ENCODE measurements at regions not wholly inside any gene's neighbourhood (a gene's known extent, or its start where the extent isn't known, plus 50 kb on each side); places are given as distances from the start of the nearest gene placed in this dataset.

DNA sequence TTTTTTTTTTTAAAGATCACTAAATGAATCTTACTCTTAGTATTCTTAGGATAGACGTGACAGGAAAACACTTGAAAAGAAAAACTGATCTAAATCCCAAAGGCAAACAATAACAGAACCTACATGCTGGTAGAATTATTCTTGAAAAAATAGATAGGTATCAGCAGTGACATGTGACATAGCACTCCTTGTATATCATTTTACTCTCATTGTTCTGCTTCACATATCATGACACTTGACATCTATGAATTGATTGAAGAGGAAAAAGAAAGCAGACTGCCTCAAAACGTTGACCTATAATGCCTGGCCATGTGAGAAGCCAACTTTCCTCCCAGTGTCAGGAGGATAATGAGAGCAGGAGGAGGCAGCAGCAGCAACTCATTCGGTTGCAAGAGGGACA lies 555.2 kb downstream of the GABRG1 start:
- Histone ChIP-seq H3K9me3 (no peaks in the 10 kb centered on the region), H3K27me3 (no peaks in the 10 kb centered on the region), H3K4me1 (no peaks in the 10 kb centered on the region), H3K4me3 (no peak overlapping the region), H3K27ac (no peak overlapping the region), H3K36me3 (no peaks in the 10 kb centered on the region)
- DNase-seq (no peak), ATAC-seq (no peak)
- intact Hi-C loops (cut with DNase I): no loop called here
- TF ChIP-seq CTCF (IDR thresholded peaks at IDR 0.05): no peak

DNA sequence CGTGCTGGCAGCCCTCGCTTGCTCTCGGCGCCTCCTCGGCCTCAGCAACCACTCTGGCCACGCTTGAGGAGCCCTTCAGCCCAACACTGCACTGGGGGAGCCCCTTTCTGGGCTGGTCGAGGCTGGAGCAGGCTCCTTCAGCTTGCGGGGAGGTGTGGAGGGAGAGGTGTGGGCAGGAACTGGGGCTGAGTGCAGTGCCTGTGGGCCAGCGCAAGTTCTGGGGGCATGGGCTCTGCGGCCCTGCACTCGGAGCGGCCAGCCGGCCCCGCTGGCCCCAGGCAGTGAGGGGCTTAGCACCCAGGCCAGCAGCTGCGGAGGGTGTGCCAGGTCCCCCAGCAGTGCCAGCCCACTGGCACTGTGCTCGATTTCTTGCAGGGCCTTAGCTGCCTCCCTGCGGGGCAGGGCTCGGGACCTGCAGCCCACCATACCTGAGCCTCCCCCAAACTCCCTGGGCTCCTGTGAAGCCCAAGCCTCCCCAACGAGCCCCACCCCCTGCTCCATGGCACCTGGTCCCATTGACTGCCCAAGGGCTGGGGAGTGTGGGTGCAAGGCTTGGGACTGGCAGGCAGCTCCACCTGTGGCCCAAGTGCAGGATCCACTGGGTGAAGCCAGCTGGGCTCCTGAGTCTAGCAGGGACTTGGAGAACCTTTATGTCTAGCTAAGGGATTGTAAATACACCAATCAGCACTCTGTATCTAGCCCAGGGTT lies 556.8 kb downstream of the GABRG1 start:
- DNase-seq: peak; percentile 40
- Histone ChIP-seq H3K27ac (no peak overlapping the region), H3K9me3 (no peaks in the 10 kb centered on the region), H3K36me3 (no peaks in the 10 kb centered on the region), H3K27me3 (no peaks in the 10 kb centered on the region), H3K4me3 (no peak overlapping the region), H3K4me1 (no peaks in the 10 kb centered on the region)
- intact Hi-C loops (cut with DNase I): no loop called here
- ATAC-seq: no peak
- no peak for TF ChIP-seq CTCF (IDR thresholded peaks at IDR 0.05)

DNA sequence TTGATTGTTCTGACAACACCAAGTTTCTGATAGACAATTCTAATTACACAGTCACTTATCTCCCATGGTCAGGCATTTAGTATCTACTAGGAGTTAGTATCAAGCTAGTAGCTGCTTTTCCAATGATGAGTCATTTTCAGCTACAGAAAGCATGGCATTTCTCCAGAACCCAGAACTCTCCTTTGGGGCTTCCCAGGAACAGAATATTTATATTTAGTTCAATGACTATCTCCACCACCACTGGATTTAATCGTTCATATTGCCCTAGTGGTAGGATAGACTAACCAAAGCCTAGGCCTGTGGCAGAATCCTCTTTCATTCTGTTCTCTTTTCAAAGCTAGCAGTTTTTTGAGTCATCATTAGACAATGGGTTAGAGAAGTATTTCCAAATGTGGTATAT lies 569.4 kb downstream of the GABRG1 start:
- intact Hi-C loops (cut with DNase I): no loop called here
- Histone ChIP-seq H3K36me3 (no peaks in the 10 kb centered on the region), H3K9me3 (no peaks in the 10 kb centered on the region), H3K4me1 (no peaks in the 10 kb centered on the region), H3K27me3 (no peaks in the 10 kb centered on the region), H3K27ac (no peak overlapping the region), H3K4me3 (no peak overlapping the region)
- no peak for TF ChIP-seq CTCF (IDR thresholded peaks at IDR 0.05)
- DNase-seq: no peak
- ATAC-seq: no peak

DNA sequence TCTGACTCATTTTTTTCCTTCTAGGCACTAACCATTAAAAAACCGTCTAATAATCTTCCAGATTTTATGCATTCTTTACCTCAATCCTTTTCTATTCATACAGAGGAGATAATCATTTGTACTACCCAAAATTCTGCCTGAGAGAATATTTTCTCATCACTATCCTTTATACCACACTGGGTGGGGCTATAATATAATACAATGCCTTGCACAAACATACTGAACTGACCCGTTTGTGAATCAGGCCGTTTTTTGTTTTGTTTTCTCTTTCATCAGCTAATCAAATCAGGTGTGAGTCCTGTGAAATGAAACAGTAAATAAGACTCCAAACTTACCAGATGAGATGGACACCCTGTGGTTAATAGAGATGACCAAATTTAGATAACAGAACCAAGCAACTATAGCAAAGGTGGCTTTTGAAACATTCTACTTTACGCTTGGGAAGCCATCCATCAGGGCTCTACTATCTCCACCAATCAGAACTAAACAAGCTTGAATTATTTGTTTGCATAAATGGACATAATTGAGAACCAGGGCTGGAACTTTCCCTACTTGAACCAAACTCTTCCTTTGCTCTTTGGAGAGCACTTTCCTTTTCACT lies 573.0 kb downstream of the GABRG1 start:
- Histone ChIP-seq H3K27me3 (no peaks in the 10 kb centered on the region), H3K27ac (no peak overlapping the region), H3K4me1 (no peaks in the 10 kb centered on the region), H3K9me3 (no peaks in the 10 kb centered on the region), H3K4me3 (no peak overlapping the region), H3K36me3 (no peaks in the 10 kb centered on the region)
- intact Hi-C loops (cut with DNase I): no loop called here
- TF ChIP-seq CTCF (IDR thresholded peaks at IDR 0.05): no peak
- ATAC-seq (no peak), DNase-seq (no peak)

DNA sequence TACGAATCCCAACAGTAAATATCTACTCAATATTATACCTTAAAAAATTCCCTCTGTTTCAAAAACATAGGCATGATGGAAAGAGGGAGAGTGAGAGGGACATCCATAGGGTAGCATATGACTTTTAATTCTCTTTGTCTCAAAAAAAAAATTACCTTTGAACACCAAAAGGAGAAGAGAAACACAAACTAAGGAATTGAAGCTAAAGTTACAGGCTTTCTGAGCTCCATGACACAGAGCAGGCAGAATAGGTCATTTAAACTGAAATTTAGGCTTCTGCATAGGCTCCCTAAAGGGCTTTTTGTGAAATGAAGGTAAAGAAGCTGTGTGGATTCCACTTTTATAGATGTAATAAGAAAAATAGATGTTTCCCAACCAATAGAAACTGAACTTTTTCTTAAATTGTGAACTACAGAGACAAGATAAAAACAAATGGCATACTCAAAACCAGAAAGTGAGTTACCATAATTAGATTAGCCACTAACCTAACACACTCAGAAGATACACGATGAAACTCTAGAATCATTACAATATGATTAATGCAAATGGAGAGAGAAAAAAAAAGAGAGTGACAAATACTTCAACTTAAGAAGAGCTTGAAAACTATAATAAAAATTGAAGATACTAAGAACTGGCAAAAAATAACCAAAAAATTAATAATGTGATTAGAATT lies 584.6 kb downstream of the GABRG1 start:
- TF ChIP-seq CTCF (IDR thresholded peaks at IDR 0.05): no peak
- Histone ChIP-seq H3K36me3 (no peaks in the 10 kb centered on the region), H3K4me3 (no peak overlapping the region), H3K27ac (no peak overlapping the region), H3K27me3 (no peaks in the 10 kb centered on the region), H3K4me1 (no peaks in the 10 kb centered on the region), H3K9me3 (no peaks in the 10 kb centered on the region)
- ATAC-seq (no peak), DNase-seq (no peak)
- intact Hi-C loops (cut with DNase I): no loop called here

Measured in upper lobe of right lung (tissue), 1 donor.